Subcutaneous abdominal adipose tissue (tissue), 5 donors: ENCODE measurements at regions not wholly inside any gene's neighbourhood (a gene's known extent, or its start where the extent isn't known, plus 50 kb on each side); places are given as distances from the start of the nearest gene placed in this dataset.

Experiments used
- H3K27ac ChIP-seq: one replicate; pipeline ENCODE4 v1.7.0; 2013; ENCODE audit warnings: low read depth, mild to moderate bottlenecking, inconsistent platforms, low read length, moderate library complexity
- H3K27me3 ChIP-seq, 5 donors: one replicate each; pipeline ENCODE4 v1.7.0; 2013; ENCODE audit warnings: low read length in 5 of 5, inconsistent platforms in 1 of 5; ENCODE audit not compliant: control insufficient read depth in 5 of 5, insufficient read depth in 4 of 5
- H3K36me3 ChIP-seq, 5 donors: one replicate each; pipeline ENCODE4 v1.7.0; 2013; ENCODE audit warnings: low read length in 5 of 5; ENCODE audit not compliant: control insufficient read depth in 5 of 5, insufficient read depth in 5 of 5
- H3K4me1 ChIP-seq, 5 donors: one replicate each; pipeline ENCODE4 v1.7.0; 2013; ENCODE audit warnings: low read length in 5 of 5, mild to moderate bottlenecking in 3 of 5, moderate library complexity in 1 of 5; ENCODE audit not compliant: control insufficient read depth in 5 of 5, insufficient read depth in 5 of 5
- H3K4me3 ChIP-seq, 5 donors: one replicate each; pipeline ENCODE4 v1.7.0; 2013; ENCODE audit warnings: low read length in 5 of 5, low read depth in 1 of 5
- H3K9ac ChIP-seq, 5 donors: one replicate each; pipeline ENCODE4 v1.7.0; 2013; ENCODE audit warnings: low read length in 5 of 5, mild to moderate bottlenecking in 4 of 5, moderate library complexity in 3 of 5
- H3K9me3 ChIP-seq, 5 donors: one replicate each; pipeline ENCODE4 v1.7.0; 2013; ENCODE audit warnings: low read length in 5 of 5; ENCODE audit not compliant: control insufficient read depth in 5 of 5
- donor health status: healthy.
- donor health status: healthy.
- donor health status: healthy.
- donor health status: healthy.
- donor health status: healthy.

DNA sequence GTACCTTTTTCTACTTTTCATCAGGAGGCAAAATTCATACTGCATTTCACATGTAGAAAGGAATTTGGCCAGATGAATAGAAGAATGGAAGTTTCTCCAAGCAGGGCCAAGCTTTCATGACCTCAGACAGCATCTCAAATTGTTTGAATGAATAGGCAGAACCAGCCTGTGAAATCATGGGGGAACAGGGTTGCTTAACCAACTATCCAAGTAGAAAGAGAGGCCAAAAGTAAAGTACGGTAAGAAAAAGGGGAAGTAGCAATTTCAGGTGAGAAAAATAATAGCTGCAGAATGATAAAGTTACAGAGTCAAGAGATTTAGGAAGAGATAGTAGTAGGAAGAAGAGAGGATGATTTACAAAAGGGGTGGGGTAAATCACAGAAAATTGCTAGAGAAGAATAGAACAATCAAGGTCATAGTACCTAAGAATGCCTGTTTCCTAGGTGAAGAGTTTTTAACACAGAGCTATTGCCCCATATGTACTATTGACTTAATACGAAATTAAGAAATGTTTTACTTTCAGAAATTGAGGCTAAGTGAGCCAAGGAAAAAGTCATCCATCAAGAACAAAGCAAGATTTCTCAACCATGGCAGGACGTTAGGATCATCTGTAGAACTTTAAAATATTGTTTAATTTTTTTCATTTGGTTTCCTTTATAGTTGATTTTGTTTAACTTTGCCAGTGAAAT is 177.1 kb upstream of the TET2 start:
- Histone ChIP-seq H3K9ac (no peak overlapping the region), H3K27me3 (no peaks in the 10 kb centered on the region), H3K36me3 (no peaks in the 10 kb centered on the region), H3K4me3 (no peak overlapping the region), H3K4me1 (peaks cover 0 to 3% (median 0%) of the 10 kb centered on the region in 5 donors), H3K9me3 (no peaks in the 10 kb centered on the region), H3K27ac (no peak overlapping the region)

DNA sequence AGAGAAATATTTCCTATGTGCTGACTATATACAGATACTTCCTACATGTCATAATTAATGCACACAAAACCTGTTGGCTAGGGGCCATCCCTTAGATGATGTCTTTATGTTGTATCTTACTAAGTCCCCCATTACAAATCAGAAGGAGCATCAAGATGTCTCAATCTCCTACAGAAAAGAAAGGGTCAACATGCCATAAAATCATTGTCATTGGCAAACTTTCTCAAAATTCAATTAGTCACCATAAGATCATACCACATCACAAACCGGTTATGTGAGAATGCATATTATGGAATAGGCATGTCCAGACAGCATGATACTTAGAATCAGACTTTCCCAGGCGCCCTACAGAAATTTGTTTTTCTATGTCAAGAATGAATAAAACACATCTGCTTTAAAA is 175.2 kb upstream of the TET2 start:
- no peak overlapping the region for H3K4me3 ChIP-seq

DNA sequence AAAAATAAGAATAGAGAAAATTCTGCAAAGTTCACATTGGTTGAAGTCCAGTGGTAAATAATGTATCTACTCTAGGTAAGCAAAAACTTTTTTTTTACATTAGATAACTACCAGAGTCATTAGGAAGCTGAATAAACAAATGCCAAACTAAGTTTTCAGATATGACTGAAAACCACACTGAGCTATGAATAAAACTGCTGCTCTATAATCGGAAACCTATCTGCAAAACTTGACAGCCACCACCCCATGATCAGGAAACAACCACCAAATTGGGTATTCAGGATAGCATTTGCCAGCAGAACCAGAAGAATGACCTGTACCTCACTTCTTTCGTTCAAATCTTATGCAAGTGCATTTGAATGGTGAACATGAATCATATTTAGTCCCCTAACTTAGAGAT is 173.0 kb upstream of the TET2 start:
- H3K27me3 ChIP-seq, result no peaks in the 10 kb centered on the region
- peaks cover 0 to 3% (median 0%) of the 10 kb centered on the region in 5 donors for H3K9me3 ChIP-seq
- no peak overlapping the region for H3K9ac ChIP-seq
- H3K27ac ChIP-seq, result no peak overlapping the region
- H3K36me3 ChIP-seq, result no peaks in the 10 kb centered on the region
- no peak overlapping the region for H3K4me3 ChIP-seq
- H3K4me1 ChIP-seq, result no peaks in the 10 kb centered on the region

More for the DNA sequence above, 175.2 kb upstream of the TET2 start:
- H3K9ac ChIP-seq, result no peak overlapping the region
- H3K4me1 ChIP-seq, result peaks cover 0 to 3% (median 0%) of the 10 kb centered on the region in 5 donors
- H3K27ac ChIP-seq, result no peak overlapping the region
- H3K36me3 ChIP-seq, result no peaks in the 10 kb centered on the region
- no peaks in the 10 kb centered on the region for H3K27me3 ChIP-seq
- H3K9me3 ChIP-seq, result no peaks in the 10 kb centered on the region

DNA sequence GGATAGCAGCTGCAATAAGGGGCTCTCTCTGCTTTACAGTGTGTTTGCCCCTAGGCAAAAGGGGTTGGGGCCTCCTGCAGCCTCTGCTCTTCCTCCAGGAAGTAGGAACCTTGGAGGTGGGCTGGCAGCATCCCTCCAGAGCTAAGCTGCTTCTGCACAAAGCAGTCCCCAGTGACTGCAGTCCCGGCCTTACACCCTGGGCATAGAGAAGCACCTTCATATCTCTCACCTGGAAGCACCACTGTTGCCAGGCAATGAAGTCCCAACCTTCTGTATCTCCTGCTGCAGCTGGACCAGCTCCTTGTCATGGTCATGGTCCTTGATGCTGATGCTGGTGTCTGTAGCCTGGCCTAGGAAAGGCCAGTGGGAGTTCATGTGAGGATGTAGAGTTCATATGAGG is 171.1 kb upstream of the TET2 start:
- no peak overlapping the region for H3K27ac ChIP-seq
- H3K4me1 ChIP-seq, result no peaks in the 10 kb centered on the region
- H3K9ac ChIP-seq, result no peak overlapping the region
- no peak overlapping the region for H3K4me3 ChIP-seq
- peaks cover 0 to 3% (median 0%) of the 10 kb centered on the region in 5 donors for H3K9me3 ChIP-seq
- H3K27me3 ChIP-seq, result no peaks in the 10 kb centered on the region
- no peaks in the 10 kb centered on the region for H3K36me3 ChIP-seq

DNA sequence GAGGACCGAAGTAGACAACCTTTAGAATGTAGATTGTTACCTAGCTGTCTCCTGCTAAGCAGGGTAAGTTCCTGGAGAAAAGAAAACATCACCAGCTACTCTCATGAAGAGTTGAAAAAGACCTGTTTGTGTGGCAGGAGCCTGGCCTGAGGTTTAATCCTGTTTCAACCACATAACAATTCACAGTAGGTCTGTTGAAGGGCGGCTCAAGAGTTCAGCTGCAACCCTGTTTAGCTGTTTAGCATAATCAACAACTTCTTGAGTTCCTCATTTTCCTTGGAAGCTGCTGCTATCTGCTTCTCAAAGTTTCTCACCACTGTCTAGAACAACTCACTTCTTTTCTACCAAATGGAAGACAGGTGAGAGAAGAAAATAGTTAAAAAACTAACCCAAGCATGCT is 170.4 kb upstream of the TET2 start:
- no peaks in the 10 kb centered on the region for H3K4me1 ChIP-seq
- no peaks in the 10 kb centered on the region for H3K36me3 ChIP-seq

DNA sequence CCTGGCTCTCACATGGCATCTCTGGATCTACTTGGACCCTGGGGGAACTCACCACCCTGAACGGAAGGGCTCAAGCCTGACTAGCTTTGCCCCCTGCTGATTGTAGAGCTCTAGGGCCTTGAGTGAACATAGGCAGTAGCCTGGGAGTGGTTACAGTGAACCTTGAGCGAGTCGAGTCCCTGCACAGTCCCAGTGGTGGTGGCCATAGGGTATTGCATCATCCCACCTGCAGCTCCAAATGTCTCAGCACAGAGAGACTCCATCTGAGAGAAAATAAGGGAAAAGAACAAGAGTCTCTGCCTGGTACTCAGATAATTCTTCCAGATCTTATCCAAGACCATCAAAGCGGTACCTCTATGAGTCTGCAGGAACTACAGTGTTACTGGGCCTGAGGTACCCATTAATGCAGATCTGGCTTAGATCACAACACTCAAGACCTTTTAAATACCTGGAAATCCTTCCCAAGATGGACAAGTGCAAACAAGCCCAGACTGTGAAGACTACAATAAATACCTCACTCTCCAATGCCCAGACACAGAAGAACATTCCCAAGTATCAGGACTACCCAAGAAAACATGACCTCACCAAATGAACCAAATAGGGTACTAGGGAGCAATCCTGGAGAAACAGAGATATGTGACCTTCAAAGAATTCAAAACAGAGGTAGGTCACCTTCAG is 167.5 kb upstream of the TET2 start:
- Histone ChIP-seq H3K27me3 (no peaks in the 10 kb centered on the region), H3K36me3 (no peaks in the 10 kb centered on the region), H3K9me3 (peaks cover 0 to 3% (median 0%) of the 10 kb centered on the region in 5 donors), H3K4me1 (no peaks in the 10 kb centered on the region), H3K27ac (no peak overlapping the region), H3K4me3 (no peak overlapping the region), H3K9ac (no peak overlapping the region)

More for the DNA sequence above, 170.4 kb upstream of the TET2 start:
- Histone ChIP-seq H3K9ac (no peak overlapping the region), H3K9me3 (peaks cover 0 to 3% (median 0%) of the 10 kb centered on the region in 5 donors), H3K27me3 (no peaks in the 10 kb centered on the region), H3K27ac (no peak overlapping the region), H3K4me3 (no peak overlapping the region)

DNA sequence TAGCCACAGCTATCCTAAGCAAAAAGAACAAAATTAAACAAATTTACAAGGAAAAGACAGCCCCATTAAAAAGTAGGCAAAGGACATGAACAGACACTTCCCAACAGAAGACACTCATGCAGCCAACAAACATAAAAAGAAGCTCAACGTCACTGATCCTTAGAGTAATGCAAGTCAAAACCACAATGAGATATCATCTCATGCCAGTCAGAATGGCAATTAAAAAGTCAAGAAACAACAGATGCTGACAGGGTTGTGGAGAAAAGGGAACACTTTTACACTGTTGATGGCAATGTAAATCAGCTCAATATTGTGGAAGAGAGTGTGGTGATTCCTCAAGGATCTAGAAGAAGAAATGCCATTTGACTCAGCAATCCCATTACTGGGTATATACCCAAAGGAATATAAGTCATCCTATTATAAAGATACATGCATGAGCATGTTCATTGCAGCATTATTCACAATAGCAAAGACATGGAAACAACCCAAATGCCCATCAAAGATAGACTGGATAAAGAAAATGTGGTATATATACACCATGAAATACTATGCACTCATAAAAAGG is 163.0 kb upstream of the TET2 start:
- no peaks in the 10 kb centered on the region for H3K27me3 ChIP-seq
- no peaks in the 10 kb centered on the region for H3K36me3 ChIP-seq
- H3K4me3 ChIP-seq, result no peak overlapping the region
- H3K9me3 ChIP-seq, result peaks cover 0 to 2% (median 0%) of the 10 kb centered on the region in 5 donors
- H3K4me1 ChIP-seq, result no peaks in the 10 kb centered on the region
- H3K9ac ChIP-seq, result no peak overlapping the region
- H3K27ac ChIP-seq, result no peak overlapping the region

DNA sequence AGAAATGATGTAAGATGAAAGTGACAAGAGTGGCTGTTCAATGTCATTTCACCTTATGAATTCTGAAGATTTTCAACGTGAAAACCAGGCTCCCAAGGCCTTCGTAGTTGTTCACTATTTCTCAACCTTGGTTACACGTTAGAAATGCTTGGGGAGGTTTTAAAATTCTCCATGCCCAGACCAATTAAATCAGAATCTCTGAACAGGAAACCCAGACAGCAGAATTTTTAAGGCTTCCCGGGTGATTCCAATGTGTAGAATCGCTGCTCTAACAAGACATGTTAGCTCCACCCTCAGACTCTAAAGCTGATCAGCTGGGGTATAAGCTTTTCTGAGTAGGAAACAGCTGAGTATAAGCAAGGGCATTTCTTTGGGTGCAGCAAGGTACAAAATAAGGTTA is 160.4 kb upstream of the TET2 start:
- H3K4me1 ChIP-seq, result no peaks in the 10 kb centered on the region
- no peaks in the 10 kb centered on the region for H3K27me3 ChIP-seq
- no peak overlapping the region for H3K4me3 ChIP-seq
- no peak overlapping the region for H3K9ac ChIP-seq
- no peak overlapping the region for H3K27ac ChIP-seq
- no peaks in the 10 kb centered on the region for H3K9me3 ChIP-seq
- H3K36me3 ChIP-seq, result no peaks in the 10 kb centered on the region

DNA sequence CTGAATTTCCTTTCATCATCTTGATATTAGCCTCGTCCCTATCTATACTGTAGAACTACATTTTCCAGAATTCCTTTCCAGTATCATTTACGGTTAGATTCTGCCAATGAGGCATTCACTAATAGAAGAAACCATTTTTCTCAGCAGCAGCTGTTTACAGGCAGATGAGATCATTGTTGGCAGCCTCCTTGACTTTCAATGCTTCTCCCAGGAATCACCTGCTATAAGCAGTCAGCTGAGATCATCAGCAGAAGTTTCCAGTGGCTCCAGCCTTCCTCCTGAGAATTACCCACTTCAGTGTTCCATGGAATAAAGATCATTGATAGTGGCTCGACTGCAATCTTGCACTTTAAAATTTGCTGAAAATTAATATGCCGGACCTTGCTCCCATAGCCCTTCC is 157.3 kb upstream of the TET2 start:
- Histone ChIP-seq H3K4me3 (no peak overlapping the region), H3K36me3 (no peaks in the 10 kb centered on the region), H3K27ac (no peak overlapping the region), H3K4me1 (no peaks in the 10 kb centered on the region), H3K27me3 (no peaks in the 10 kb centered on the region), H3K9ac (no peak overlapping the region), H3K9me3 (peaks cover 0 to 15% (median 9%) of the 10 kb centered on the region in 5 donors)

DNA sequence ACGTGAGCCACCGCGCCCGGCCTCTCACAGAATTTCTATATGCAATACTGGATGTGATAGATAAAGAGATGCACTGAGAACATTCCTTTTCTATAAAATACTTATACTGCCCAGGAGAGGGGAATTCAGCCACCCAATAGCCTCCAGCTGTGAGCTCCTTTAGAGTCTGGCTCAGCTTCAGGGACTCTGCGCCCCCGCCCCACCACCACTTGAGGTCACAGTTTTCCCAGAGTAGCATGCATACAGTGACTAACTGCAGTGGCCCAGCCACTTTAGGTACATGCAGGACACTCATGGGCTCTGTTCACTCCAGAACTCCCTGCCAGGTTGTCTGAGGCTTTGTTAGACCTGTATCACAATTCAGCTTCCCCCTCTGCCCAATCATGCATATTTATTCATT is 144.4 kb upstream of the TET2 start:
- no peak overlapping the region for H3K9ac ChIP-seq
- no peaks in the 10 kb centered on the region for H3K27me3 ChIP-seq
- no peak overlapping the region for H3K27ac ChIP-seq
- H3K4me1 ChIP-seq, result no peaks in the 10 kb centered on the region
- H3K36me3 ChIP-seq, result no peaks in the 10 kb centered on the region
- no peaks in the 10 kb centered on the region for H3K9me3 ChIP-seq
- H3K4me3 ChIP-seq, result no peak overlapping the region
